ENCODE measurements at regions not wholly inside any gene's neighbourhood (a gene's known extent, or its start where the extent isn't known, plus 50 kb on each side); places are given as distances from the start of the nearest gene placed in this dataset.
"Not testable (repeated sequence)": the region's sequence is repeated elsewhere in the genome, so short reads cannot be mapped to it uniquely, and the experiment has no call there.

- not testable (repeated sequence) for DNase-seq
Observed at GRCh38 chr3:16077681-16078080, 96.8 kb upstream of the GALNT15 start.

DNA sequence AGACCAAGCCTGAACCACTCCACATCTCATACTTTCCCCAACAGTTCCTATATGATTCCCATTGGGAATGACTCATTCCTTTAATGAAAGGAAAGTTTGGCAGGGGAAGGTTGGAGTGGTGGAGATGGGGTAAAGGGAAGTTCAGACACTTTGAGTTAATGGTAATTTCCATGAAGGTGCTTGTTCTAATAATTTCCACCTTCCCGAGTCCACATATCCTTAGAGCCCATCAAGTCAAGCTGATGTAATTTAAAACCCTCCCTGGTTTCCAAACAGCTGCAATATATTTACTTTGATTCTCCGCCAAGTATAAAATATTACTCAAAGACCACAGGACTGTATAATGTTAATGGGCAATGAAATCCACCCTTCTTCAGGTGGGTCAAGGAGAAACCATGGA lies 95.0 kb upstream of the GALNT15 start:
- DNase-seq, result no peak

DNA sequence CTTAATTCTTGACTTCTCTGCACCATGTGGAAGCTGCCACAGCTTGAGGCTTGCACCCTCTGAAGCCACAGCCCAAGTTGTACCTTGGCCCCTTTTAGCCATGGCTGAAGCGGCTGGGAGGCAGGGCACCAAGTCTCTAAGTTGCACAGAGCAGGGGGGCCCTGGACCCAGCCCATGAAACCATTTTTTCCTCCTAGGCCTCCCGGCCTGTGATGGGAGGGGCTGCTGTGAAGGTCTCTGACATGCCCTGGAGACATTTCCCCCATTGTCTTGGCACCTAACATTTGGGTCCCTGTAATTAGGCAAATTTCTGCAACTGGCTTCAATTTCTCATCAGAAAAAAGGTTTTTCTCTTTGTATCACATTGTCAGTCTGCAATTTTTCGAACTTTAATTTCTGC lies 92.8 kb upstream of the GALNT15 start:
- DNase-seq, result no peak

GRCh38 chr3:16084887-16085286 lies 89.6 kb upstream of the GALNT15 start:
- no peak for DNase-seq

DNA sequence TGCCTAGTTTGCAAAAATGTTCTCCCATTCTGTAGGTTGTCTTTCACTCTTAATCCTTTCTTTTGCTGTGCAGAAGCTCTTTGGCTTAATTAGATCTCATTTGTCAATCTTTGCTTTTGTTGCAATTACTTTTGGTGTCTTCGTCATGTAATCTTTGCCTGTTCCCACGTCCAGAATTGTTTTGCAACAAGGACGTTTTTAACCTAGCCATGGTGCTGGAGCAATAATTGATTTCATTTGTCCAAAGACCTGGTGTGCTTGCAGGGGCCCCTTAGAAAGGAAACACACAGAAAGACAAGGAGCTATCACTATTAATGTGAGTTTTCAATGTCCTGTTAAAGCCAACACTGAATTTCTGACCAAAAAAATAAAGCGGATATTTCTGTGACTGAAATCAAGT lies 89.1 kb upstream of the GALNT15 start:
- no peak for DNase-seq

GRCh38 chr3:16085884-16086608 lies 88.4 kb upstream of the GALNT15 start:
- DNase-seq, result no peak

DNA sequence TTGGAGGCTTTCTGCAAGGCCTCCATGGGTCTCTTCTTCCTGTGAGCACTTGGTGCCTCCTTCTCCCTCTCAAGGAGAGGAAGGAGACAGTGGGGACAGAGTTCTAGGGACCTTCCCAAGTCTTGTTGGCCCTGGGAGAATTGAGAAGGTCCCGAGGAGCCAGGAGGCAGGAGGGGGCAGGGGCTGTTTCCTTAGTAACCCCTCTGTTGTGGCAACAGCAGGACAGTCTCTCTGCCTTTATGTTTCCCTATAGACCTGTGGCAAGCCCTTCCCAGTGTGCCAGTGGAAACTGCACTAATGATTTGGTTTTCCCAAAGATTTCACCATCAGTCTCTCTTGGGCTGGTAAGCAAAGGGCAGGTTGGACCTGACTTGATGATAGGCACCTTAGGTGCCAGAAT lies 87.8 kb upstream of the GALNT15 start:
- DNase-seq, result no peak

DNA sequence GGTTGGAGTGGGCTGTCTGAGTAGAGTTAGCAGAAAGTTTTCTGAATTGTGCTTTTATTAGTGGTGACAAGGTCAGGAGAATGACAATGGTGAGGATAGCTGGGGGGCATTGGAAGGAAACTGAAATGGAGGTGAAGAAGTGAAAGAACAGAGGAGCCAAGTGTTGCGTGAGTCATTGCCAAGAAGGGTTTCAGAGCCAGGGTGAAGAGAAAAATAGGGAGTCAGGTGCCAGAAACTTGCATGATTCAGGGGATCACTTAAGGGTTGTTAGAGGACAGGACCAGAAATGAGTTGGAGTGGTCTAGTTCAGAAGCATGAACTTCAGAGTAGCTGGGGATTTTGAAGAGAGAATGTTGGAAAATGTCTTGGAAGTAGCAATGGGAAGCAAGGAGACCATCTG lies 86.0 kb upstream of the GALNT15 start:
- no peak for DNase-seq

DNA sequence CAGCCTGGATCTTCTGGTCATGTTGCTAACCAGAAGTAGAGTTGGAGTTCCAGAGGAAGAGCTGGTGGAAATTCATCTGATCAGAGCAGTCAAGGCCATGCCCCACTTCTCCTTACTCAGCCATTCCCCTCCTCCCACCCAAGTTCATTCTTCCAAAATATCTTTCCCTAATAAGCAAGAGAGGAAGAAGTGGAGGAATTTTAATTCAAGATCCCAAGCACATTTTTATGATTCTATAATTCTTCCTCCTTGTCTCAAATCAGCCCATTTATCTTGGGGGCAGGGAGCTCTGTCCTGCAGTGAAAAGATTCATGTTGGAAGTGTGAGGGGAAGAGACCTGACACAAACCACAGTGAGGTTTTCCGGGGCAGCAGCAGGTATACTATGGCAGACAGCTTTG lies 85.0 kb upstream of the GALNT15 start:
- DNase-seq, result no peak

DNA sequence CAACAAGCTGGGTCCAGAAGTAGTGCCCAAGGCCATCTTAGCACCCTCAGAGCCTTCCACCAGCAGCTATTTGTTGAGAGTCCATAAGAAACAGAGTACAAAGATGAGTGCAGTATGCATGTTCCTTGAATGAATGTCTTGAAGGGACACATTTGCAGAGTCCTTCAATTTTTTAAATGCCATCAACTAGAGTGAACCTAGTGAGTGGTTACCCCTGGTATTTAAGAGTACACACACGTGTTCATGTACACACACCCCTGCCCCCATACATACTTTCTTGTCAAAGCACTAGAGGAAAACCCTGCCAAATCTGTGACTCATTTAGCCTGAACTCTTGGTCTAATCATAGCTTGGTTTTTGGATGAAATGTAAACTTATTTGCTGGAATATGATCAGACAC lies 84.5 kb upstream of the GALNT15 start:
- no peak for DNase-seq

- no peak for DNase-seq
Observed at GRCh38 chr3:16090706-16091105, 83.8 kb upstream of the GALNT15 start.

GRCh38 chr3:16092923-16093322 lies 81.6 kb upstream of the GALNT15 start:
- no peak for DNase-seq

DNA sequence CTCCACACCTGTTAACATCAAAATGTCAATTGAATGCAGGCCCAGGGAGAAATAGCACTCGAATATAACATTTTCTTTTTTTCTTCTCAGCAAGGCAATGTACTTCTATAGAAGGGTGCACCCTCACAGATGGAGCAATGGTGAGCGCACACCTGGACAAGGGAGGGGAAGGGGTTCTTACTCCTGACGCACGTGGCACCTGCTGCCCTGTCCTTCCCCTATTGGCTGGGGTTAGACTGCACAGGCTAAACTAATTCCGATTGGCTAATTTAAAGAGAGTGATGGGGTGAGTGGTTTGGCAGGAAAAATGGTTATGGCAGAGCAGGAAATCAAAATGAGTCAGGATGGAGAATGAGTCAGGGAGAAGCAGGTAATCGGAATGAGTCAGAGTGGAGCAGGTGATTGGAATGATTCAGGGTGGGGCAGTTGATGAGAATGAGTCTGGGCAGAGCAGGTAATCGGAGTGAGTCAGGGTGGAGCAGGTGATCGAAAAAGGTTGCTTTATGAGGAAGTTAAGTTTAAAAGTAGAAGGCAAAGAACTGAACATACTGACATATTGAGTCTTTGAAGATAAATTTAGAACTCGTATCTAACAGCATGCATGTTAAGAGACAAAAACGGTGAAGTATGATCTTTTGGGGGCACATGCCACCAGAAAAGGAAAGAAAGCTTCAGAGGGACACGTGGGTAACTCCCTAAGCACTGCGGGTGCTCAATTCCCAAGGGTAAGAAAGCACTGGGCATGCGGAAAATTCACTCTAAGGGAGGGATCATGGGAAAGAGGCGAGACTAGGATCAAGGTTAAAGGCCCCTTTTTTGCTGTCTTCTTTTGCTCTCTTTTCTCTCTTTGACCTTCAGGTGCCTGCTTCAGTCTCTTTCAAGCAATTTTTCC lies 72.9 kb upstream of the GALNT15 start:
- DNase-seq, result no peak

GRCh38 chr3:16102187-16102561 lies 72.3 kb upstream of the GALNT15 start:
- no peak for DNase-seq

DNA sequence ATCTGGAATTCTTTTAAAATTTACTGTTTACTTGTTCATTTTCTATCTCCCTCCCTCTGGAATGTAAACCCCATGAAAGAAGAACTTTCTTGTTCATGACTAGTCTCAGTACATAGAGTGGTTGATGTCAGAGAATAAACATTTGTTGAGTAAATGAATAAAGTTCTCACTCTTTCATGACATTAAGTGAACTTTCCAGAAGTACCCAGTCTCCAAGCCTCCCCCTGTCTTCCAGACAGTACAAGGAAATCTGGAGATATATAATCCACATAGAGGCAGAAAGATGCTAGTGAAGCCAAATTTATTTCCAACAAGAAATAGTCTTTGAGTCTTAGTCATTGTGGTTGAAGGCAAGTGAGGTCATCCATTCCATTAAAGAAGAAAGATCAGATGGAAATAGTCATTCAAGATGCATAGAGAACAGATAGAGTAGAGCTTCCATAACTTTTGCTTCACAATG lies 71.5 kb upstream of the GALNT15 start:
- DNase-seq, result no peak

DNA sequence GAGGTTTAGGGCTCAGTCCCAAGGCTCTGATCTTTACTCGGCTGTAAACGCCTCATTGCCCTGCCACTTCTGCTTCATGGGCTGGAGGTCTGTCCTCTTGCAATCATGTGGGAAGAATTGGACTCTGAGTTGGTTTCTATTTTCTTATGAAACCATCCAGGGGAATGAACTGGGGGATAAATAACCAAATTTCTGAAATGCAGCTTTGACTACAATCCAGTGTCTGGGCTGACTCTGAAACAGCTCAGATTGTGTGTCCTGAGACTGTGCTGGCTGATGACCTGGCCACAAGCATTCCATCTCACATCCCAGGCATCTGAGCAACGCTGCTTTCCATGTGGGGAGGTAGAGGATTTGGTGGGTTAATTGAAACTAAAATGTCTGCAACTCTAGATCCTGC lies 71.0 kb upstream of the GALNT15 start:
- DNase-seq, result no peak

DNA sequence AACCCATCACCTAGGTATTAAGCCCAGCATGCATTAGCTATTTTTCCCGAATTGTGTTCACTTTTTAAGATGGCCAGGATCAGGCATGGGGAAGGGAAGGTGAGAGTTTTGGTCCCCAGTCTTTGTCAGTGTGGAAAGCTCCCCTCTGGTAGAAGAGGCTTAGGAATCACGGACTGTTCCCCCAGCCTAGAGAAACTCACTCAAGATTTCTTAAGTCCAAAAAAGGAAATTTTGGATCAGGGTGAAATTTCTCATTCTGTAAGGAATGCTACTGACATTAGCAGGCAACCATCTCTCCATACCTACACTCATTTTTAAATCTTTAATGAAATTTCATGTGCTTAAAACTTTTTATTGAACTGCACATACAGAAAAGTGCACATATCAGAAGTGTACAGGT lies 70.3 kb upstream of the GALNT15 start:
- DNase-seq, result no peak

DNA sequence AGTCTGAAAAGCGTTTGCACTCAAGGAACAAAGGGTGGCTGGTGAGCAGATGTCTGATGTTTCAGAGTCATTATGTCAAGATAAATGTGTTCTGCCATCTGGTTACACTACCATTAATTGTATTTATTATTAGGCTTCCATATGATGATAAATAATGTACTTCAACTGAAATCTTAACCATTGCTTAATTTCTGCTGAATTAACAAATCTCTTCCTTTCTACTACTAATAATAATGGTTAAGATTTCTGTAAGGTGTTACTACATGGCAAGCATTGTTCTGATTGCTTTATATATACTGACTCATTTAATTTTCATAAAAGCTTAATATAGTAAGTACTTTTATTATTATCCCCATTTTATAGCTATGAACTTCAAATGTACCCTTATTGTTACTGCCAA lies 68.4 kb upstream of the GALNT15 start:
- DNase-seq, result no peak

GRCh38 chr3:16108424-16108823 lies 66.1 kb upstream of the GALNT15 start:
- no peak for DNase-seq

GRCh38 chr3:16109929-16110328 lies 64.6 kb upstream of the GALNT15 start:
- DNase-seq, result no peak

DNA sequence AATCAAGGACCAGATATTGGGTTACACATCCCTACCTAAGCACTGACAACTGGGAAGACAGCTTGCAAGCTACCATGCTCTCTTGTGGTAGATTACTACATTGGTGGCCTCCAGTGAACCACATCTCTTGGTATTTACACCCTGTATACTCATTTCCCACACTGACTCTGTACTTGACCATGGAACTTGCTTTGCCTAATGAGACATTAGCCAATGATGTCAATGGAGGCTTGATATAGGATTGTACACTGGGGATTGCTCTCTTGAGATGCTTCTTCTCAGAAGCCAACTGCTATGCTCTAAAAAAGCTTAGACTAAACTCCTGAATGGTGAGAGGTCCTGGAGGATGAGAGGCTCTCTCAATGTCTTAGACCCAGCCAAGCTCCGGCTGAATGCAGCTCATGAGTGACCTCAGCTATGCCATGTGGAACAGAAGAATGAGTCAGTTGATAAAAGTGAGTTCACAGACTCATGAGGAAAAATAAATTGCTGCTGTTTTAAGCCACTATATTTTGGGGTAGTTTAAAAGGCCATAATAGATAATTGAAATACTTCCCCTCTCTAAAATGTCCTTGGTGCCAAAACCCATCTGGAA lies 61.5 kb upstream of the GALNT15 start:
- no peak for DNase-seq

GRCh38 chr3:16113704-16114103 lies 60.8 kb upstream of the GALNT15 start:
- no peak for DNase-seq

DNA sequence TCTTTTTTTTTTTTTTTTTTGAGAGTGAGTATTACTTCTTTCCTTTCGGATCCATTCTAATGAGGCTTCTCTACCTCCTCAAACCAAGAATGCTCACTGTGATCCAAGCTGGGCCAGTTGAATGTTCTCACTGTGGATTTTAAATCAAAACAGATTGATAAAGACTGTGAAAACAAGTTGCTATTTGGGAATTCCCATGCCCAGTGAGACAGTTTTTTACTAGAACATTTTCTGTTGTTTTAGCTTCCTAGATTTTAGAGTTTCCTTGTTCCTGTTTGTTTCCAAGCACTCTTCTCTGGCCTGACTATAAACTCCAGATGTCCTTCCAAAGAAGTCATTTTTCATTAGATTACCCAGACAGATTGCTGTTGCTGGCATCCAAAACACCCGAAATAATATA lies 60.1 kb upstream of the GALNT15 start:
- no peak for DNase-seq

DNA sequence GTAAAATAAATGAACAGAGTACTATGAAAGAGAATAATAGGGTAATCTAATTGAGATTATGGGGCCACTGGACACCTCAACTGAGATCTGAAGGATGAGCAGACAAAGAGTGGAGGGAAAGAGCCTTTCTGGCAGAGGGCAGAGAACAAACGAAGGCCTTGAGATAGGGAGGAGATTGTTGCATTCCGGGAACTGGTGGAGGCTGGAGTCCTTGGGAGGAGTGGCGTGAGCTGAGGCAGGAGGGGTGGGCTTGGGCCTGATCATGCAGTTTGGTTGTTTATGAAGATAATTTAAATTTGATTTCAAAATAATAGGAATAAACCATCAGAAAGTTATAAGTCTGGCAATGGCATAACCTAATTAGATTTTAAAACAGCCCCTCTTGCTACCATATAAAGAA lies 59.5 kb upstream of the GALNT15 start:
- no peak for DNase-seq
